PC-3 (cell line): ENCODE measurements at regions not wholly inside any gene's neighbourhood (a gene's known extent, or its start where the extent isn't known, plus 50 kb on each side); places are given as distances from the start of the nearest gene placed in this dataset.
"Not testable (repeated sequence)": the region's sequence is repeated elsewhere in the genome, so short reads cannot be mapped to it uniquely, and the experiment has no call there.

ENCODE experiments used
- ATAC-seq: fragments of 200-7000 bp; cut with Tn5 transposase; 2 replicates; pipeline ENCODE4 v1.9.1; 2020; ENCODE audit warnings: mild to moderate bottlenecking, moderate library complexity
- BruUV-seq: library from RNA; stranded (reverse); fragments of 400-500 nt; replicated peaks from 2 replicates; lab custom pipeline; 2021; lab: Mats Ljungman, UMichigan
- CTCF ChIA-PET: fragments of 300-600 bp; sonication (Branson Sonifier 250); formaldehyde crosslinking; loops from one replicate; lab custom pipeline; 2022; ENCODE audit warnings: antibody characterized with exemption; lab: Charles Lee
- POLR2A ChIA-PET: fragments of 300-600 bp; sonication (Branson Sonifier 250); formaldehyde crosslinking; loops from one replicate; lab custom pipeline; 2022; ENCODE audit warnings: antibody characterized with exemption; ENCODE audit not compliant: unreplicated experiment; lab: Charles Lee
- DNase-seq: peaks from one replicate; pipeline ENCODE4 v3.0.0-alpha.2; 2015
- H2AFZ ChIP-seq: fragments of 300-600 bp; sonication (generic); 2 replicates; pipeline ENCODE4 v1.6.0; 2016; ENCODE audit warnings: antibody characterized with exemption, low read length
- H3F3A ChIP-seq: fragments of 300-600 bp; sonication (generic); one replicate; pipeline ENCODE4 v1.6.0; 2017; ENCODE audit warnings: antibody characterized with exemption, low read length, control low read depth, mild to moderate bottlenecking; ENCODE audit not compliant: unreplicated experiment
- H3K27ac ChIP-seq: fragments of 300-600 bp; sonication (generic); 2 replicates; pipeline ENCODE4 v1.5.1; 2016; ENCODE audit warnings: mild to moderate bottlenecking, low read length
- H3K27me3 ChIP-seq: fragments of 300-600 bp; sonication (generic); 2 replicates; pipeline ENCODE4 v1.6.1; 2016; ENCODE audit warnings: low read length, mixed read lengths
- H3K36me3 ChIP-seq: fragments of 300-600 bp; sonication (generic); 2 replicates; pipeline ENCODE4 v1.6.1; 2016; ENCODE audit warnings: low read depth, mixed run types, low read length, mixed read lengths
- H3K4me1 ChIP-seq: fragments of 300-600 bp; sonication (generic); 2 replicates; pipeline ENCODE4 v1.5.1; 2016; ENCODE audit warnings: low read length; ENCODE audit not compliant: insufficient read depth
- H3K4me2 ChIP-seq: fragments of 300-600 bp; sonication (generic); 2 replicates; pipeline ENCODE4 v1.6.0; 2016; ENCODE audit warnings: low read length
- H3K4me3 ChIP-seq: fragments of 300-600 bp; sonication (generic); 2 replicates; pipeline ENCODE4 v1.5.1; 2016; ENCODE audit warnings: mild to moderate bottlenecking, low read length, mixed read lengths
- H3K79me2 ChIP-seq: fragments of 300-600 bp; sonication (generic); 2 replicates; pipeline ENCODE4 v1.6.1; 2017; ENCODE audit warnings: low read length, mixed read lengths
- H3K9ac ChIP-seq: fragments of 300-600 bp; sonication (generic); 2 replicates; pipeline ENCODE4 v1.6.0; 2016; ENCODE audit warnings: mild to moderate bottlenecking, low read length
- H3K9me2 ChIP-seq: fragments of 300-600 bp; sonication (generic); replicated peaks from 2 replicates; pipeline ENCODE4 v1.6.1; 2016; ENCODE audit warnings: mixed run types, low read length, mixed read lengths
- H3K9me3 ChIP-seq: fragments of 300-600 bp; sonication (generic); 2 replicates; pipeline ENCODE4 v1.6.1; 2016; ENCODE audit warnings: low read length, mixed read lengths
- H4K20me1 ChIP-seq: fragments of 300-600 bp; sonication (generic); 2 replicates; pipeline ENCODE4 v1.6.1; 2016; ENCODE audit warnings: low read length, mixed read lengths
- CTCF ChIP-seq: fragments of 300-600 bp; sonication (generic); conservative IDR thresholded peaks from 2 replicates; pipeline ENCODE4 v1.5.1; 2017; ENCODE audit warnings: antibody characterized with exemption, low read depth, mild to moderate bottlenecking, low read length
- EZH2 ChIP-seq: fragments of 300-600 bp; sonication (generic); IDR thresholded peaks from one replicate; pipeline ENCODE4 v1.6.1; 2017; ENCODE audit warnings: antibody characterized with exemption, mild to moderate bottlenecking, low read length; ENCODE audit not compliant: unreplicated experiment
- EZH2phosphoT487 ChIP-seq: fragments of 300-600 bp; sonication (generic); IDR thresholded peaks from 2 replicates; pipeline ENCODE4 v1.6.1; 2018; ENCODE audit warnings: mild to moderate bottlenecking, antibody characterized with exemption, low read length, borderline replicate concordance
- intact Hi-C: fragments of 100-400 bp; cut with micrococcal nuclease; formaldehyde crosslinking; loops from 2 replicates; pipeline ENCODE4 v1.9.0; 2023

GRCh38 chr7:118948508-118948907 lies 724.0 kb downstream of the ANKRD7 start:
- Histone ChIP-seq H3K4me1 (no peaks in the 10 kb centered on the region), H4K20me1 (no peaks in the 10 kb centered on the region), H3K27ac (no peak overlapping the region), H3K4me3 (no peak overlapping the region), H2AFZ (no peak overlapping the region), H3K9me2 (no peaks in the 10 kb centered on the region), H3K36me3 (no peaks in the 10 kb centered on the region), H3K79me2 (no peaks in the 10 kb centered on the region), H3K9me3 (no peaks in the 10 kb centered on the region), H3K27me3 (no peaks in the 10 kb centered on the region), H3K4me2 (no peak overlapping the region), H3K9ac (no peak overlapping the region), H3F3A (no peaks in the 10 kb centered on the region)
- ATAC-seq (no peak), DNase-seq (no peak)
- intact Hi-C loops, result no loop called here
- TF ChIP-seq CTCF, result no peak
- TF ChIP-seq EZH2, result no peak
- no peak for TF ChIP-seq EZH2phosphoT487
- CTCF ChIA-PET, result no interaction called here
- no TSS peak for BruUV-seq
- POLR2A ChIA-PET, result no interaction called here

- ATAC-seq (peak; percentile 100), DNase-seq (peak; percentile 38)
- H3K9ac ChIP-seq, result no peak overlapping the region
- H3K79me2 ChIP-seq, result no peaks in the 10 kb centered on the region
- no peaks in the 10 kb centered on the region for H3K36me3 ChIP-seq
- H3K27me3 ChIP-seq, result no peaks in the 10 kb centered on the region
- POLR2A ChIA-PET, result interaction anchor here (0.6 kb wide), 1 partner anchor 1428 kb away, joined by 3 read pairs; no protein-coding TSS in a partner anchor
- no peaks in the 10 kb centered on the region for H3K4me1 ChIP-seq
- H3K4me2 ChIP-seq, result no peak overlapping the region
- H3K27ac ChIP-seq, result no peak overlapping the region
- no peaks in the 10 kb centered on the region for H4K20me1 ChIP-seq
- intact Hi-C loops, result no loop called here
- no TSS peak for BruUV-seq
- no peaks in the 10 kb centered on the region for H3F3A ChIP-seq
- CTCF ChIA-PET, result interaction anchor here (0.6 kb wide), 1 partner anchor 352 kb away, joined by 4 read pairs; no protein-coding TSS in a partner anchor
- no peaks in the 10 kb centered on the region for H3K9me3 ChIP-seq
- no peak overlapping the region for H2AFZ ChIP-seq
- H3K9me2 ChIP-seq, result no peaks in the 10 kb centered on the region
- H3K4me3 ChIP-seq, result no peak overlapping the region
- TF ChIP-seq EZH2, result no peak
- TF ChIP-seq CTCF, result no peak
- TF ChIP-seq EZH2phosphoT487, result no peak
Observed at GRCh38 chr7:118949031-118949430, 724.5 kb downstream of the ANKRD7 start.

- H3K4me3 ChIP-seq, H3K9ac ChIP-seq, CTCF ChIA-PET, H3K4me1 ChIP-seq, intact Hi-C loops, DNase-seq, BruUV-seq, H3K79me2 ChIP-seq, H3K9me2 ChIP-seq, H3K36me3 ChIP-seq, H2AFZ ChIP-seq, H3K4me2 ChIP-seq, H3K27ac ChIP-seq, POLR2A ChIA-PET, ATAC-seq, H4K20me1 ChIP-seq, H3F3A ChIP-seq, H3K27me3 ChIP-seq, H3K9me3 ChIP-seq: not testable (repeated sequence)
Observed at GRCh38 chr7:118956285-118956684, 731.8 kb downstream of the ANKRD7 start.
